HFF-Myc (cell line): ENCODE measurements at regions not wholly inside any gene's neighbourhood (a gene's known extent, or its start where the extent isn't known, plus 50 kb on each side); places are given as distances from the start of the nearest gene placed in this dataset.

ENCODE experiments used
- DNase-seq: peaks from one replicate; pipeline ENCODE4 v3.0.0-alpha.2; 2011; ENCODE audit warnings: low read depth; ENCODE audit errors: extremely low read depth
- H3K4me3 ChIP-seq: replicated peaks from 2 replicates; pipeline ENCODE4 v1.5.1; 2011; ENCODE audit warnings: low read depth, mild to moderate bottlenecking, control low read depth, low read length
- CTCF ChIP-seq: IDR thresholded peaks from 2 replicates; pipeline ENCODE4 v1.5.1; 2012; ENCODE audit warnings: mild to moderate bottlenecking, low read depth, low read length, control low read depth; ENCODE audit errors: missing control alignments

- no peak overlapping the region for H3K4me3 ChIP-seq
- no peak for TF ChIP-seq CTCF
- DNase-seq: no peak
These were observed 115.4 kb upstream of the VRK1 start for GRCh38 chr14:96681829-96682228.

- no peak for TF ChIP-seq CTCF
- H3K4me3 ChIP-seq: no peak overlapping the region
- no peak for DNase-seq
These were observed 114.8 kb upstream of the VRK1 start for GRCh38 chr14:96682401-96682800.

DNA sequence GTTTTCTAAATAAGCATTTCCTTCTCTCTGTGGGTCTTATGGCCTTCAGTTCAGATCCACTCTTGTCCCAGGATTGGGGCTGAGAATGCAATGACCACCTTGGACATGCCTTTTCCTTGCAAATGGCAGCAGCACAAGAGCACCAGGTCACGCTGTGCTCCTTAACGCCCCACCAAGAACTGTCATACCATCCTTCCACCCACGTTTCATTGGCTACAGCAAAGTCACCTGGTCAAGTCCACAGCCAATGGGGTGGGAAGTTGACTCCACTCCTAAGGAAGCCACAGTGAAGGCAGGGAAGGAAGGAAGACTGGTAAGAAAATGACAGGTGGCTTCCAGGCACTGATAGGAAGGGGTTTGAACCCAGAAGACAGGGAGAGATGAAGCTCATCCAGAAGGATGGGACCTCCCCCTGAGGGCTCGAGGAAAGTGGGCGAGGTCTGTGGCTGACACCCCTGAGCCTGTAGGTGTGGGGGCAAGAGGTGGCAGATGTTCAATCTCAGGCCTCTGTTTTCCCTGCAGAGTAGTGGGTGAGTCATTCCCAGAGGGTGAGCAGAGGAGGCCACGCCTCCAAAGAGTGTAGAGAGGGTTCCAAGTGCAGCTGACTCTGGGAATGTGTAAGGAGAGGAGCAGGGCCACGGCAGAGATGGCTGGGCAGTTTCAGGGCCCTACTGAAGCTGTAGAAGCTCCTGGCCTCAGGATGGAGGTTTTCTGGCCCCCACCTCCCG lies 113.5 kb upstream of the VRK1 start:
- no peak for TF ChIP-seq CTCF
- DNase-seq: no peak
- no peak overlapping the region for H3K4me3 ChIP-seq

GRCh38 chr14:96686126-96686525 lies 111.1 kb upstream of the VRK1 start:
- DNase-seq: no peak
- H3K4me3 ChIP-seq: no peak overlapping the region
- no peak for TF ChIP-seq CTCF

DNA sequence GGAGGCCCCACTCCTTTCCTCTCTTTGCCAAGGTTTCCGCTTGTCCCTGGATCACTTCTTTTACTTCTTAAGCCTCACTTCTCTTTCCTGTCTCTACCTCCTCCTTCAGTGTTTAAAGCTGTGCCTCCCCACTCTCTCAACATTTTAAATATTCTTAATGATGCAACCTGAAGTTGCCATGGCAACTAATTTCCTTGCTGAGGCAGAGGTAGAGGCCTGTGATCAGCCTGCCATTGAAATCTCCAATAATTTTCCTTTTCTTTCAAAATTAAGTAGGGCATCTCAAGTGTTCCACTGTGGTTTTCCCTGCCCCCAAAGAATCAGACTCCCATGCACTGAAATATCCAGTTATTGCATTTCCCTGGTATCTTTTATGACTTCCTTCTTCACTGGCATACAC lies 108.6 kb upstream of the VRK1 start:
- no peak for TF ChIP-seq CTCF
- no peak for DNase-seq
- no peak overlapping the region for H3K4me3 ChIP-seq

DNA sequence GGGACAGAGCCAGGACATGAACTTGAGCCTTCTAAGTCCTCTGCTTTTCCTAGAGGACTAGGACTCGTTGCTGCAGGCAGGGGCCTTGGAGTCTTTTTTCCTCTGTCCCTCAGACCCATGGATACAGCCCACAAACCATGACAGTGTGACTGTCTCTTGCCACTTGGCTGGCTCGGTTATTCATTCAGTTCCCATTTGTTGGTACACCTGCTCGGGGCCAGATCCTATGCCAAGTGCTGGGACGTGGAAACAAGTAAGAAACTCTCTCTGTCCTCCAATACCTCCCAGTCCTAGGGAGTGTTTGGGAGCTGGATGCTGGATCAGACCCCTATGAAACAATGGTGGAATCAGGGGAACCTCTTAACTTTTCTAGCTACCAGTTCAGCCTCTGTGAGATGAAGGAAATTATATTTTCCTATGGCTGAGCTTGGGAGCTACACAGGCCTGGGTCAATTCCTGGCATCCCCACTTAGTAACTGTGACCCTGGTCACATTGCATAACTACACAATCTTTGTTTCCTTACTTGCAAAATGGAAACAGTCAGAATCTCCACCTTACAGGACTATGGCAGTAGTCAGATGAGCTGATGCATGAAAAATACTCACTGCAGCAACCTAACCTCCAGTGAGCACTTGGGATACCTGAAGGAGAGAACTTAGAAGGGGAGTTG lies 106.3 kb upstream of the VRK1 start:
- no peak overlapping the region for H3K4me3 ChIP-seq
- DNase-seq: no peak
- no peak for TF ChIP-seq CTCF

GRCh38 chr14:96693252-96693820 lies 103.8 kb upstream of the VRK1 start:
- no peak for DNase-seq
- TF ChIP-seq CTCF: no peak
- H3K4me3 ChIP-seq: no peak overlapping the region
